A673 (cell line): ENCODE measurements at regions not wholly inside any gene's neighbourhood (a gene's known extent, or its start where the extent isn't known, plus 50 kb on each side); places are given as distances from the start of the nearest gene placed in this dataset.

Experiments used
- BruUV-seq: library from RNA; stranded (reverse); fragments of 400-500 nt; replicated peaks from 2 replicates; lab custom pipeline; 2021; lab: Mats Ljungman, UMichigan
- CTCF ChIA-PET: fragments of 300-600 bp; sonication (Branson Sonifier 250); formaldehyde crosslinking; loops from one replicate; lab custom pipeline; 2022; ENCODE audit warnings: antibody characterized with exemption; lab: Charles Lee
- POLR2A ChIA-PET: fragments of 300-600 bp; sonication (Branson Sonifier 250); formaldehyde crosslinking; loops from one replicate; lab custom pipeline; 2022; ENCODE audit warnings: antibody characterized with exemption; ENCODE audit not compliant: low non-redundant PET; lab: Charles Lee
- DNase-seq: peaks from one replicate; pipeline ENCODE4 v3.0.0-alpha.2; 2015; ENCODE audit warnings: low spot score
- H3K27ac ChIP-seq: fragments of 200-600 bp; sonication (generic); 2 replicates; pipeline ENCODE4 v1.5.1; 2016; ENCODE audit warnings: mixed run types, low read depth, mild to moderate bottlenecking, mixed read lengths, antibody characterized with exemption, low read length; ENCODE audit not compliant: poor library complexity, severe bottlenecking
- H3K27me3 ChIP-seq: fragments of 200-600 bp; sonication (generic); replicated peaks from 2 replicates; pipeline ENCODE4 v1.6.1; 2017; ENCODE audit warnings: mixed run types, low read depth, mild to moderate bottlenecking, mixed read lengths, antibody characterized with exemption, low read length; ENCODE audit not compliant: insufficient read depth, poor library complexity
- H3K36me3 ChIP-seq: fragments of 200-600 bp; sonication (generic); 2 replicates; pipeline ENCODE4 v1.6.1; 2016; ENCODE audit warnings: mixed run types, mild to moderate bottlenecking, mixed read lengths, antibody characterized with exemption, low read length; ENCODE audit not compliant: insufficient read depth, poor library complexity, severe bottlenecking
- H3K4me1 ChIP-seq: fragments of 200-600 bp; sonication (generic); 2 replicates; pipeline ENCODE4 v1.6.1; 2017; ENCODE audit warnings: mixed run types, mild to moderate bottlenecking, mixed read lengths, antibody characterized with exemption, low read length; ENCODE audit not compliant: insufficient read depth, poor library complexity, severe bottlenecking
- H3K4me3 ChIP-seq: fragments of 200-600 bp; sonication (generic); 2 replicates; pipeline ENCODE4 v1.5.1; 2016; ENCODE audit warnings: low read depth, mixed run types, mild to moderate bottlenecking, mixed read lengths, low read length; ENCODE audit not compliant: poor library complexity, severe bottlenecking
- H3K9me3 ChIP-seq: fragments of 200-600 bp; sonication (generic); 2 replicates; pipeline ENCODE4 v1.6.1; 2016; ENCODE audit warnings: mixed run types, low read depth, mild to moderate bottlenecking, mixed read lengths, antibody characterized with exemption, low read length; ENCODE audit not compliant: poor library complexity, severe bottlenecking
- EZH2 ChIP-seq: fragments of 200-600 bp; sonication (generic); IDR thresholded peaks from 2 replicates; pipeline ENCODE4 v1.6.1; 2017; ENCODE audit warnings: borderline replicate concordance, low read depth, mild to moderate bottlenecking, mixed read lengths, antibody characterized with exemption, low read length; ENCODE audit not compliant: poor library complexity, severe bottlenecking
- intact Hi-C: fragments of 100-400 bp; cut with micrococcal nuclease; formaldehyde crosslinking; loops from one replicate; pipeline ENCODE4 v1.10.0; 2022; ENCODE audit not compliant: unreplicated experiment
- TF ChIP-seq, protein P1 (sequence below): fragments of 300-800, 200-600 bp; sonication (generic); conservative IDR thresholded peaks from 2 replicates; pipeline ENCODE4 v1.5.1; 2017; ENCODE audit warnings: low read depth, mild to moderate bottlenecking, antibody characterized with exemption, low read length, moderate library complexity, mixed read lengths

DNA sequence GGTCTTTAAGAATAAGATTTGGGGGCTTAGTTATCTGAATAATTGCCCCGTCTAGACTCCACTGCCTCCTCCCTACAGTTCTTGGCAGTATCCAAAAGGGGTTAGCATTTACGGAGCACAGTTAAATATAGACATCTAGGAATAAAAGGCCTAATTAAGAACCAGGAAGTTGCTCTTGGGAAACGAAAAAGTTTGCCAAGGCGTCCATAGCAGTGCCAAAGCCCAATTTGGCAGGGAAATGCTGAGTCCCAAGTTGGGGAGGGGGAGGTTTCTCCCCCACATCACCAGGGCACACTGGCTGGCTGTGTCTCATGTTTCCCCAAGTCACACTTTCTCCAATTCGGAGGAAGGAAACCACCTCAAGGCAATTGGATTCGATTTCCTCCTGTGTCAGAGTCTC, 338.7 kb downstream of the FBXW7 start:
- BruUV-seq: no TSS peak
- peak; percentile 6 for DNase-seq
- peaks cover 8% of the 10 kb centered on the region for H3K4me1 ChIP-seq
- CTCF ChIA-PET: no interaction called here
- POLR2A ChIA-PET: no interaction called here
- no peak overlapping the region for H3K27ac ChIP-seq
- no peak for TF ChIP-seq EZH2
- TF ChIP-seq, protein P1, sequence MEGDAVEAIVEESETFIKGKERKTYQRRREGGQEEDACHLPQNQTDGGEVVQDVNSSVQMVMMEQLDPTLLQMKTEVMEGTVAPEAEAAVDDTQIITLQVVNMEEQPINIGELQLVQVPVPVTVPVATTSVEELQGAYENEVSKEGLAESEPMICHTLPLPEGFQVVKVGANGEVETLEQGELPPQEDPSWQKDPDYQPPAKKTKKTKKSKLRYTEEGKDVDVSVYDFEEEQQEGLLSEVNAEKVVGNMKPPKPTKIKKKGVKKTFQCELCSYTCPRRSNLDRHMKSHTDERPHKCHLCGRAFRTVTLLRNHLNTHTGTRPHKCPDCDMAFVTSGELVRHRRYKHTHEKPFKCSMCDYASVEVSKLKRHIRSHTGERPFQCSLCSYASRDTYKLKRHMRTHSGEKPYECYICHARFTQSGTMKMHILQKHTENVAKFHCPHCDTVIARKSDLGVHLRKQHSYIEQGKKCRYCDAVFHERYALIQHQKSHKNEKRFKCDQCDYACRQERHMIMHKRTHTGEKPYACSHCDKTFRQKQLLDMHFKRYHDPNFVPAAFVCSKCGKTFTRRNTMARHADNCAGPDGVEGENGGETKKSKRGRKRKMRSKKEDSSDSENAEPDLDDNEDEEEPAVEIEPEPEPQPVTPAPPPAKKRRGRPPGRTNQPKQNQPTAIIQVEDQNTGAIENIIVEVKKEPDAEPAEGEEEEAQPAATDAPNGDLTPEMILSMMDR: no peak
- no peaks in the 10 kb centered on the region for H3K9me3 ChIP-seq
- H3K36me3 ChIP-seq: no peaks in the 10 kb centered on the region
- H3K4me3 ChIP-seq: no peak overlapping the region
- H3K27me3 ChIP-seq: no peaks in the 10 kb centered on the region
- intact Hi-C loops: no loop called here

DNA sequence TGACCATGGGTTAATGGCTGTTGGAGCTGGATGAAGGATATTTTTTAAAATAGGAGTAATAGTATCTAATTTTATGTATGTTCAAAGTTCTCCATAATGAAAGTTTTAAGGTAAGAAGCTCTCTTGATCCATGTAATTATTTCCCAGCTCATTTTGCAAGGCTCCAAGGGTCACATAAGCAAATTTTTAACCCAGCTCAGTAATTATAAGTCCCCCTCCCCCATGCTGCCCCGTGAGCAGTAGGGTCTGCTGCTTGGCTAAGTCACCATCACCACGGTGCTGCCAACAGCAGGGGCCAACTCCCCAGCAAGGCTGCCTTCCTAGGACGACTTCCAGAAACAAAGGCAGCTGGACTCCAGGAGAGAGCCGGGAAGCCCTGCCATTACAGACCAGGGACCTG, 340.0 kb downstream of the FBXW7 start:
- POLR2A ChIA-PET: no interaction called here

DNA sequence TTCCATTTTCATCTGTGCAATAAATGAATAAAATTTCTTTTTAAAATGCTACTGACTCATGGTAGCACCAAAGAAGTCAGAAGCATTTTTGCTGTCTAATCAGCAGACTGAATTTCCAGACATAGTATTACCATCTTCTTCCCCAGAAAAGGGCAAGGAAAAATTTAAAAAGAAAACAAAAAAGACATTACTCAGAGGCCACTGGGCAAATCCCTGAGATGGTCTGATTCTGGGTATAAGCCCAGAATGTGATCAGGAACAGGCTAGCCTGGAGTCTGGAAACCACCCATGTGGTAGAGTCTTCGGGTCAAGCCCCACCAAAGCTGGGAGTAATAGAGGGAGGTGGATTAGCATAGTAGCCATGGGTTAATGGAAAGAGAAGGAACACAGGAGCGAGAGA, 342.8 kb downstream of the FBXW7 start:
- ChIA-PET CTCF (no interaction called here), POLR2A (no interaction called here)
- Histone ChIP-seq H3K36me3 (no peaks in the 10 kb centered on the region), H3K27ac (no peak overlapping the region), H3K4me3 (no peak overlapping the region), H3K9me3 (no peaks in the 10 kb centered on the region), H3K4me1 (peaks cover 8% of the 10 kb centered on the region), H3K27me3 (no peaks in the 10 kb centered on the region)
- no TSS peak for BruUV-seq
- intact Hi-C loops: no loop called here
- no peak for DNase-seq
- TF ChIP-seq EZH2: no peak
- TF ChIP-seq, protein P1: no peak

More for the DNA sequence above, 340.0 kb downstream of the FBXW7 start:
- no peaks in the 10 kb centered on the region for H3K27me3 ChIP-seq
- CTCF ChIA-PET: no interaction called here
- H3K9me3 ChIP-seq: no peaks in the 10 kb centered on the region
- no peak overlapping the region for H3K4me3 ChIP-seq
- no peak for DNase-seq
- H3K36me3 ChIP-seq: no peaks in the 10 kb centered on the region
- peaks cover 8% of the 10 kb centered on the region for H3K4me1 ChIP-seq
- no TSS peak for BruUV-seq
- TF ChIP-seq EZH2: no peak
- TF ChIP-seq, protein P1: no peak
- intact Hi-C loops: no loop called here
- no peak overlapping the region for H3K27ac ChIP-seq
